Left hindlimb (tissue), 1 donor: ENCODE measurements at regions not wholly inside any gene's neighbourhood (a gene's known extent, or its start where the extent isn't known, plus 50 kb on each side); places are given as distances from the start of the nearest gene placed in this dataset.

ENCODE experiments used
- DNase-seq: peaks from one replicate; pipeline ENCODE4 v3.0.0-alpha.2; 2018

GRCh38 chr2:120883607-120884440, 148.2 kb downstream of the GLI2 start:
- no peak for DNase-seq

GRCh38 chr2:120884472-120885290, 149.0 kb downstream of the GLI2 start:
- DNase-seq, result no peak

GRCh38 chr2:120885321-120885720, 149.7 kb downstream of the GLI2 start:
- DNase-seq, result no peak

GRCh38 chr2:120885749-120886148, 150.1 kb downstream of the GLI2 start:
- DNase-seq, result no peak

- DNase-seq, result no peak
Observed at GRCh38 chr2:120886534-120887319, 151.1 kb downstream of the GLI2 start.

- DNase-seq, result peak; percentile 77
Observed at GRCh38 chr2:120887320-120887697, 151.6 kb downstream of the GLI2 start.

- DNase-seq, result no peak
Observed at GRCh38 chr2:120887741-120888231, 152.1 kb downstream of the GLI2 start.

- DNase-seq, result no peak
Observed at GRCh38 chr2:120888851-120889250, 153.2 kb downstream of the GLI2 start.

- no peak for DNase-seq
Observed at GRCh38 chr2:120889936-120890335, 154.3 kb downstream of the GLI2 start.

GRCh38 chr2:120890566-120891360, 155.1 kb downstream of the GLI2 start:
- no peak for DNase-seq

- DNase-seq, result no peak
Observed at GRCh38 chr2:120892271-120892966, 156.8 kb downstream of the GLI2 start.

GRCh38 chr2:120892967-120893667, 157.4 kb downstream of the GLI2 start:
- DNase-seq, result no peak

- DNase-seq, result no peak
Observed at GRCh38 chr2:120893811-120894584, 158.3 kb downstream of the GLI2 start.

- no peak for DNase-seq
Observed at GRCh38 chr2:120894966-120895365, 159.3 kb downstream of the GLI2 start.

- no peak for DNase-seq
Observed at GRCh38 chr2:120896126-120896525, 160.5 kb downstream of the GLI2 start.

- no peak for DNase-seq
Observed at GRCh38 chr2:120896901-120897300, 161.2 kb downstream of the GLI2 start.

GRCh38 chr2:120897399-120897798, 161.7 kb downstream of the GLI2 start:
- no peak for DNase-seq

GRCh38 chr2:120898496-120898895, 162.8 kb downstream of the GLI2 start:
- no peak for DNase-seq

- no peak for DNase-seq
Observed at GRCh38 chr2:120898961-120899750, 163.5 kb downstream of the GLI2 start.
